CD8-positive, alpha-beta memory T cell (primary cell): ENCODE measurements at regions not wholly inside any gene's neighbourhood (a gene's known extent, or its start where the extent isn't known, plus 50 kb on each side); places are given as distances from the start of the nearest gene placed in this dataset.

ENCODE experiments used
- CTCF ChIA-PET: fragments of 350-600 bp; sonication (Branson Sonifier 250); formaldehyde crosslinking; loops from one replicate; lab custom pipeline; 2021; ENCODE audit warnings: antibody characterized with exemption; lab: Charles Lee
- POLR2A ChIA-PET: fragments of 350-600 bp; sonication (Branson Sonifier 250); formaldehyde crosslinking; loops from one replicate; lab custom pipeline; 2021; ENCODE audit warnings: antibody characterized with exemption; lab: Charles Lee
- DNase-seq, 5 donors: peaks; one replicate each; pipeline versions ENCODE4 v3.0.0 to v3.0.0-alpha.2; 2020 to 2022; ENCODE audit warnings: mixed read lengths in 1 of 5
- H3K27ac ChIP-seq: one replicate; pipeline ENCODE4 v1.7.0; 2013; ENCODE audit warnings: low read depth, mild to moderate bottlenecking, low read length, moderate library complexity
- H3K27me3 ChIP-seq: 2 replicates; pipeline ENCODE4 v1.7.0; 2013; ENCODE audit warnings: low read length, mild to moderate bottlenecking; ENCODE audit not compliant: insufficient read depth, poor library complexity, severe bottlenecking
- H3K36me3 ChIP-seq: 2 replicates; pipeline ENCODE4 v1.7.0; 2013; ENCODE audit warnings: mild to moderate bottlenecking, low read length, moderate library complexity; ENCODE audit not compliant: insufficient read depth
- H3K4me1 ChIP-seq: 2 replicates; pipeline ENCODE4 v1.7.0; 2013; ENCODE audit warnings: mild to moderate bottlenecking, low read length, moderate library complexity; ENCODE audit not compliant: insufficient read depth
- H3K4me3 ChIP-seq: 2 replicates; pipeline ENCODE4 v1.7.0; 2013; ENCODE audit warnings: mild to moderate bottlenecking, low read length
- H3K9me3 ChIP-seq: 2 replicates; pipeline ENCODE4 v1.7.0; 2013; ENCODE audit warnings: mild to moderate bottlenecking, low read length
- H3K27ac Mint-ChIP-seq, 8 donors: one replicate each; pipeline ENCODE4 v1.8.0; 2020 to 2021; ENCODE audit warnings: mixed read lengths in 8 of 8, mild to moderate bottlenecking in 6 of 8, inconsistent platforms in 3 of 8, moderate library complexity in 3 of 8
- H3K27me3 Mint-ChIP-seq, 2 donors: one replicate each; pipeline ENCODE4 v1.8.0; 2020 to 2021; ENCODE audit warnings: mixed read lengths in 2 of 2, mild to moderate bottlenecking in 1 of 2, moderate library complexity in 1 of 2
- H3K36me3 Mint-ChIP-seq, 3 donors: one replicate each; pipeline ENCODE4 v1.8.0; 2020 to 2021; ENCODE audit warnings: mixed read lengths in 3 of 3, inconsistent platforms in 1 of 3, mild to moderate bottlenecking in 1 of 3
- H3K4me1 Mint-ChIP-seq, 3 donors: one replicate each; pipeline ENCODE4 v1.8.0; 2020 to 2021; ENCODE audit warnings: mixed read lengths in 3 of 3, inconsistent platforms in 1 of 3, mild to moderate bottlenecking in 1 of 3
- H3K4me3 Mint-ChIP-seq, 7 donors: one replicate each; pipeline ENCODE4 v1.8.0; 2020 to 2021; ENCODE audit warnings: mixed read lengths in 7 of 7, mild to moderate bottlenecking in 6 of 7, moderate library complexity in 4 of 7, inconsistent platforms in 2 of 7
- H3K9me3 Mint-ChIP-seq, 5 donors: one replicate each; pipeline ENCODE4 v1.8.0; 2020 to 2022; ENCODE audit warnings: mixed read lengths in 5 of 5, mild to moderate bottlenecking in 3 of 5, moderate library complexity in 2 of 5, inconsistent platforms in 1 of 5

- Mint-ChIP-seq H3K27ac (no peak overlapping the region), H3K36me3 (peaks cover 0 to 2% (median 0%) of the 10 kb centered on the region in 3 donors), H3K27me3 (peaks cover 18 to 45% of the 10 kb centered on the region in 2 donors), H3K9me3 (no peaks in the 10 kb centered on the region), H3K4me1 (peaks cover 0 to 4% (median 0%) of the 10 kb centered on the region in 3 donors), H3K4me3 (peak overlapping the region in 1 of 7 donors; percentile 59)
- Histone ChIP-seq H3K9me3 (no peaks in the 10 kb centered on the region), H3K36me3 (no peaks in the 10 kb centered on the region), H3K27me3 (peaks cover 16% of the 10 kb centered on the region), H3K4me1 (no peaks in the 10 kb centered on the region), H3K4me3 (no peak overlapping the region), H3K27ac (no peak overlapping the region)
- peak; percentile 69 to 88 (median 80) for DNase-seq
- ChIA-PET POLR2A (no interaction called here), CTCF (interaction anchor here (0.7 to 3.2 kb wide), 10 partner anchors 8 to 294 kb away, joined by 3 to 21 read pairs (median 4); no protein-coding TSS in a partner anchor)
Observed at GRCh38 chr6:30396833-30397479, 52.0 kb downstream of the RPP21 start.

GRCh38 chr6:30397697-30398096 lies 52.7 kb downstream of the RPP21 start:
- H3K4me1 Mint-ChIP-seq, result peaks cover 0 to 4% (median 0%) of the 10 kb centered on the region in 3 donors
- peaks cover 0 to 2% (median 0%) of the 10 kb centered on the region in 3 donors for H3K36me3 Mint-ChIP-seq
- no peak overlapping the region for H3K4me3 Mint-ChIP-seq
- Histone ChIP-seq H3K4me3 (no peak overlapping the region), H3K27ac (no peak overlapping the region), H3K4me1 (no peaks in the 10 kb centered on the region), H3K9me3 (no peaks in the 10 kb centered on the region), H3K27me3 (peaks cover 16% of the 10 kb centered on the region), H3K36me3 (no peaks in the 10 kb centered on the region)
- H3K27me3 Mint-ChIP-seq, result peaks cover 18 to 45% of the 10 kb centered on the region in 2 donors
- POLR2A ChIA-PET, result no interaction called here
- CTCF ChIA-PET, result interaction anchor here (0.8 to 3.2 kb wide), 9 partner anchors 9 to 294 kb away, joined by 3 to 21 read pairs (median 5); no protein-coding TSS in a partner anchor
- H3K9me3 Mint-ChIP-seq, result no peaks in the 10 kb centered on the region
- no peak overlapping the region for H3K27ac Mint-ChIP-seq
- DNase-seq, result no peak

GRCh38 chr6:30399390-30400058 lies 54.6 kb downstream of the RPP21 start:
- Histone ChIP-seq H3K36me3 (no peaks in the 10 kb centered on the region), H3K27me3 (peaks cover 16% of the 10 kb centered on the region), H3K9me3 (no peaks in the 10 kb centered on the region), H3K4me3 (no peak overlapping the region), H3K27ac (no peak overlapping the region), H3K4me1 (no peaks in the 10 kb centered on the region)
- Mint-ChIP-seq H3K27me3 (peaks cover 10 to 39% of the 10 kb centered on the region in 2 donors), H3K4me1 (peaks cover 0 to 4% (median 0%) of the 10 kb centered on the region in 3 donors), H3K27ac (no peak overlapping the region), H3K36me3 (no peaks in the 10 kb centered on the region), H3K9me3 (no peaks in the 10 kb centered on the region), H3K4me3 (no peak overlapping the region)
- POLR2A ChIA-PET, result no interaction called here
- DNase-seq, result no peak
- CTCF ChIA-PET, result interaction anchor here (0.5 to 0.9 kb wide), 2 partner anchors 179 to 1778 kb away, joined by 4 read pairs; no protein-coding TSS in a partner anchor

GRCh38 chr6:30405934-30406333 lies 61.0 kb downstream of the RPP21 start:
- ChIA-PET CTCF (interaction anchor here (1.2 to 1.3 kb wide), 2 partner anchors 9 to 189 kb away, joined by 3 read pairs; no protein-coding TSS in a partner anchor), POLR2A (no interaction called here)
- Histone ChIP-seq H3K9me3 (peaks cover 3% of the 10 kb centered on the region), H3K27ac (no peak overlapping the region), H3K27me3 (peaks cover 6% of the 10 kb centered on the region), H3K4me1 (no peaks in the 10 kb centered on the region), H3K4me3 (no peak overlapping the region), H3K36me3 (no peaks in the 10 kb centered on the region)
- Mint-ChIP-seq H3K9me3 (peaks cover 6 to 21% (median 13%) of the 10 kb centered on the region in 5 donors), H3K4me1 (peaks cover 5 to 11% (median 7%) of the 10 kb centered on the region in 3 donors), H3K27ac (peak overlapping the region in 1 of 8 donors; percentile 12), H3K27me3 (peaks cover 6 to 58% of the 10 kb centered on the region in 2 donors), H3K4me3 (no peak overlapping the region), H3K36me3 (peaks cover 0 to 9% (median 0%) of the 10 kb centered on the region in 3 donors)
- no peak for DNase-seq

- Histone ChIP-seq H3K27me3 (peaks cover 12% of the 10 kb centered on the region), H3K27ac (no peak overlapping the region), H3K36me3 (no peaks in the 10 kb centered on the region), H3K9me3 (peaks cover 3% of the 10 kb centered on the region), H3K4me1 (no peaks in the 10 kb centered on the region), H3K4me3 (no peak overlapping the region)
- Mint-ChIP-seq H3K9me3 (peaks cover 6 to 21% (median 13%) of the 10 kb centered on the region in 5 donors), H3K27me3 (peaks cover 19 to 82% of the 10 kb centered on the region in 2 donors), H3K36me3 (peaks cover 0 to 12% (median 0%) of the 10 kb centered on the region in 3 donors), H3K4me3 (no peak overlapping the region), H3K4me1 (peaks cover 12 to 18% (median 18%) of the 10 kb centered on the region in 3 donors), H3K27ac (no peak overlapping the region)
- DNase-seq, result no peak
- POLR2A ChIA-PET, result no interaction called here
- CTCF ChIA-PET, result no interaction called here
Observed at GRCh38 chr6:30409184-30409583, 64.2 kb downstream of the RPP21 start.

- H3K4me1 Mint-ChIP-seq, result peaks cover 7 to 13% (median 10%) of the 10 kb centered on the region in 3 donors
- peak overlapping the region in 5 of 7 donors; percentile 32 to 54 (median 41) for H3K4me3 Mint-ChIP-seq
- DNase-seq, result peak; percentile 40 to 71 (median 49)
- peaks cover 6% of the 10 kb centered on the region for H3K27me3 ChIP-seq
- H3K36me3 Mint-ChIP-seq, result peaks cover 0 to 12% (median 1%) of the 10 kb centered on the region in 3 donors
- no peaks in the 10 kb centered on the region for H3K36me3 ChIP-seq
- ChIA-PET CTCF (interaction anchor here (1.0 to 1.1 kb wide), 5 partner anchors 14 to 193 kb away, joined by 3 to 8 read pairs (median 3); no protein-coding TSS in a partner anchor), POLR2A (no interaction called here)
- H3K4me3 ChIP-seq, result no peak overlapping the region
- no peak overlapping the region for H3K27ac ChIP-seq
- H3K9me3 Mint-ChIP-seq, result peaks cover 6 to 21% (median 13%) of the 10 kb centered on the region in 5 donors
- H3K9me3 ChIP-seq, result peaks cover 3% of the 10 kb centered on the region
- H3K27ac Mint-ChIP-seq, result no peak overlapping the region
- no peaks in the 10 kb centered on the region for H3K4me1 ChIP-seq
- peaks cover 27 to 74% of the 10 kb centered on the region in 2 donors for H3K27me3 Mint-ChIP-seq
Observed at GRCh38 chr6:30411515-30412207, 66.7 kb downstream of the RPP21 start.

GRCh38 chr6:30418448-30418847 lies 70.9 kb upstream of the HLA-E start:
- peaks cover 4% of the 10 kb centered on the region for H3K27me3 ChIP-seq
- ChIA-PET POLR2A (no interaction called here), CTCF (no interaction called here)
- H3K4me3 Mint-ChIP-seq, result no peak overlapping the region
- H3K36me3 Mint-ChIP-seq, result peaks cover 0 to 3% (median 3%) of the 10 kb centered on the region in 3 donors
- no peaks in the 10 kb centered on the region for H3K9me3 ChIP-seq
- H3K27ac ChIP-seq, result no peak overlapping the region
- no peaks in the 10 kb centered on the region for H3K36me3 ChIP-seq
- peaks cover 26 to 69% of the 10 kb centered on the region in 2 donors for H3K27me3 Mint-ChIP-seq
- H3K4me1 ChIP-seq, result no peaks in the 10 kb centered on the region
- DNase-seq, result no peak
- no peak overlapping the region for H3K4me3 ChIP-seq
- H3K4me1 Mint-ChIP-seq, result peaks cover 0 to 4% (median 1%) of the 10 kb centered on the region in 3 donors
- H3K27ac Mint-ChIP-seq, result no peak overlapping the region
- H3K9me3 Mint-ChIP-seq, result no peaks in the 10 kb centered on the region
